Mesothelial cell of epicardium (in vitro differentiated cells): ENCODE measurements at regions not wholly inside any gene's neighbourhood (a gene's known extent, or its start where the extent isn't known, plus 50 kb on each side); places are given as distances from the start of the nearest gene placed in this dataset.

ENCODE experiments used
- DNase-seq, 2 experiments: peaks; one replicate each; pipeline ENCODE4 v3.0.0; 2021; ENCODE audit warnings: low spot score in 2 of 2; ENCODE audit not compliant: unreplicated experiment in 2 of 2
- H3K27ac Mint-ChIP-seq: 2 replicates; pipeline ENCODE4 v1.8.0; 2021; ENCODE audit warnings: mixed read lengths
- H3K27me3 Mint-ChIP-seq: 2 replicates; pipeline ENCODE4 v1.8.0; 2021; ENCODE audit warnings: low read depth, mixed read lengths
- H3K36me3 Mint-ChIP-seq: 2 replicates; pipeline ENCODE4 v1.8.0; 2021; ENCODE audit warnings: mixed read lengths
- H3K4me1 Mint-ChIP-seq: 2 replicates; pipeline ENCODE4 v1.8.0; 2021; ENCODE audit warnings: mixed read lengths
- H3K4me3 Mint-ChIP-seq: 2 replicates; pipeline ENCODE4 v1.8.0; 2021; ENCODE audit warnings: mild to moderate bottlenecking, moderate library complexity, mixed read lengths
- H3K9me3 Mint-ChIP-seq: 2 replicates; pipeline ENCODE4 v1.8.0; 2021; ENCODE audit warnings: mixed read lengths
- TF ChIP-seq, protein P1 (sequence below): fragments of 200-600 bp; sonication (generic); IDR thresholded peaks from one replicate; pipeline ENCODE4 v1.5.0; 2021; ENCODE audit warnings: antibody characterized with exemption; ENCODE audit not compliant: unreplicated experiment

- Mint-ChIP-seq H3K27me3 (peaks cover 27% of the 10 kb centered on the region), H3K9me3 (peaks cover 7% of the 10 kb centered on the region), H3K36me3 (no peaks in the 10 kb centered on the region), H3K4me1 (no peaks in the 10 kb centered on the region), H3K4me3 (no peak overlapping the region), H3K27ac (no peak overlapping the region)
- TF ChIP-seq, protein P1, sequence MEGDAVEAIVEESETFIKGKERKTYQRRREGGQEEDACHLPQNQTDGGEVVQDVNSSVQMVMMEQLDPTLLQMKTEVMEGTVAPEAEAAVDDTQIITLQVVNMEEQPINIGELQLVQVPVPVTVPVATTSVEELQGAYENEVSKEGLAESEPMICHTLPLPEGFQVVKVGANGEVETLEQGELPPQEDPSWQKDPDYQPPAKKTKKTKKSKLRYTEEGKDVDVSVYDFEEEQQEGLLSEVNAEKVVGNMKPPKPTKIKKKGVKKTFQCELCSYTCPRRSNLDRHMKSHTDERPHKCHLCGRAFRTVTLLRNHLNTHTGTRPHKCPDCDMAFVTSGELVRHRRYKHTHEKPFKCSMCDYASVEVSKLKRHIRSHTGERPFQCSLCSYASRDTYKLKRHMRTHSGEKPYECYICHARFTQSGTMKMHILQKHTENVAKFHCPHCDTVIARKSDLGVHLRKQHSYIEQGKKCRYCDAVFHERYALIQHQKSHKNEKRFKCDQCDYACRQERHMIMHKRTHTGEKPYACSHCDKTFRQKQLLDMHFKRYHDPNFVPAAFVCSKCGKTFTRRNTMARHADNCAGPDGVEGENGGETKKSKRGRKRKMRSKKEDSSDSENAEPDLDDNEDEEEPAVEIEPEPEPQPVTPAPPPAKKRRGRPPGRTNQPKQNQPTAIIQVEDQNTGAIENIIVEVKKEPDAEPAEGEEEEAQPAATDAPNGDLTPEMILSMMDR: no peak
- no peak for DNase-seq
Measured at GRCh38 chr11:101199416-101199815, 69.8 kb upstream of the PGR start.

GRCh38 chr11:101195294-101195693 is 65.7 kb upstream of the PGR start:
- TF ChIP-seq, protein P1: no peak
- Mint-ChIP-seq H3K27me3 (peaks cover 17% of the 10 kb centered on the region), H3K27ac (no peak overlapping the region), H3K9me3 (no peaks in the 10 kb centered on the region), H3K4me1 (no peaks in the 10 kb centered on the region), H3K4me3 (no peak overlapping the region), H3K36me3 (no peaks in the 10 kb centered on the region)
- DNase-seq: no peak

DNA sequence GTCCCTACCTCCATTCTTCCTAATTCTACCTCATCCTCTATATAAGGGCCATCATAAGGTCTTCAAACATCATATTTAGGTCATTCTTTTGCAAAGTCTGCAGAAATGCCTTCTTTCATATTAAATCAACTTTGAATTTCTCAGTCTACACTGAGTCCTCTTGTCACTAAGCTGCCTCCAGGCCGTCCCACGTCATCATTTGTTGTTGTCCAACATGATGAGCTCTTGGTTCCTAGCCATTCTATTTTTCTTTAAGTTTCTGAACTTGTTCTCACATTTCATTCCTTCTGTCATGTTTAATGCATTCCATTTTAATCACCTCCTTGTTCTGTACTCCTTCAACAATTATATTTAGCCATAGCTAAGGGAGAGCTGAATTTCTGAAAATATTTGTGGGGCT is 59.2 kb upstream of the PGR start:
- H3K27ac Mint-ChIP-seq: no peak overlapping the region
- no peaks in the 10 kb centered on the region for H3K9me3 Mint-ChIP-seq
- no peaks in the 10 kb centered on the region for H3K36me3 Mint-ChIP-seq
- TF ChIP-seq, protein P1: no peak
- peaks cover 25% of the 10 kb centered on the region for H3K27me3 Mint-ChIP-seq
- no peak for DNase-seq
- H3K4me3 Mint-ChIP-seq: no peak overlapping the region
- no peaks in the 10 kb centered on the region for H3K4me1 Mint-ChIP-seq

- Mint-ChIP-seq H3K27me3 (peaks cover 27% of the 10 kb centered on the region), H3K4me3 (no peak overlapping the region), H3K27ac (no peak overlapping the region), H3K36me3 (no peaks in the 10 kb centered on the region), H3K9me3 (no peaks in the 10 kb centered on the region), H3K4me1 (no peaks in the 10 kb centered on the region)
- TF ChIP-seq, protein P1: no peak
- DNase-seq: no peak
Measured at GRCh38 chr11:101188173-101188572, 58.6 kb upstream of the PGR start.

DNA sequence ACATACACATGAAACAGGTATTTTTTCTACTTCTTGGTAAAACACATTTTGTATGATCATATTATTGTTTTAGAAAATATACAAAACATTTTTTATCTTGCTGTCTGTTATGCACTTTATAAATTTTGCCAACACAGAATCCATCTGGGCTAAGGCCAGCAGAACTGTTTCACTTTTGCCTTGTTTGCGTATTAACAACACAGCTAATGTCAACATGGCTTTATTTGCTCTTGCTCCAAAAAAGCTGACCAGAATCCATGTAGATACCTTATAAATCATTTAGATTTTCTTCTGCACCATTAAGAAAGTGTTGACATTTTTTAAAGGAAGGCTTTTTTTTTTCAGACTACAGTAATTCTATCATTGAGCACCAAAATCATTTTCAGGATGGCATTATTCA is 58.1 kb upstream of the PGR start:
- no peak for DNase-seq
- Mint-ChIP-seq H3K9me3 (no peaks in the 10 kb centered on the region), H3K4me1 (no peaks in the 10 kb centered on the region), H3K36me3 (no peaks in the 10 kb centered on the region), H3K27me3 (peaks cover 29% of the 10 kb centered on the region), H3K27ac (no peak overlapping the region), H3K4me3 (no peak overlapping the region)
- TF ChIP-seq, protein P1: no peak

DNA sequence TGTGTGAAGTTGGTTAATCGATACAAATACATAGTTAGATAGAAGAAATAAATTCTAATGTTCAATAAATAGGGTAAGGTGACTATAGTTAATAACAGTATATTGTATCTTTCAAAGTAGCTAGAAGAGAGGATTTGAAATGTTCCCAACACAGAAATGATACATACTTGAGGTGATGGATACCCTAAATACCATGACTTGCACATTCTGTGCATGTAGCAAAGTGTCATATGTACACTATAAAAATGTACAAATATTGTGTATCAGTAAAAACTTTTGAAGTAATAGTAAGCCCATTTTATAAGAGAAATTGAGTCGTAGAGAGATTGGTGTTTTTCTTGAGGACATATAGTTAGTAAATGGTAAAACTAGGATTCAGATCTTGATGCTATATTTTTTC is 56.4 kb upstream of the PGR start:
- H3K9me3 Mint-ChIP-seq: no peaks in the 10 kb centered on the region
- H3K27ac Mint-ChIP-seq: no peak overlapping the region
- no peak for DNase-seq
- H3K27me3 Mint-ChIP-seq: peaks cover 40% of the 10 kb centered on the region
- H3K36me3 Mint-ChIP-seq: no peaks in the 10 kb centered on the region
- H3K4me3 Mint-ChIP-seq: no peak overlapping the region
- TF ChIP-seq, protein P1: no peak
- H3K4me1 Mint-ChIP-seq: no peaks in the 10 kb centered on the region
